ENCODE measurements at regions not wholly inside any gene's neighbourhood (a gene's known extent, or its start where the extent isn't known, plus 50 kb on each side); places are given as distances from the start of the nearest gene placed in this dataset.

- TF ChIP-seq CHD7 (IDR thresholded peaks at IDR 0.05; ENCODE audit: insufficient replicate concordance, low read length) (no peak), SIX5 (IDR thresholded peaks at IDR 0.05; ENCODE audit: low read depth, low read length) (no peak), RXRA (IDR thresholded peaks at IDR 0.05; ENCODE audit: insufficient read depth, low read depth, low read length) (no peak), GTF2F1 (IDR thresholded peaks at IDR 0.05; ENCODE audit: borderline replicate concordance, low read depth, low read length) (no peak), KDM4A (IDR thresholded peaks at IDR 0.05; ENCODE audit: low read depth, low read length, severe bottlenecking) (no peak), E2F6 (IDR thresholded peaks at IDR 0.05) (no peak)
Observed at GRCh38 chr6:103854059-103854458, 1005.7 kb downstream of the HACE1 start (continued).

Data from H1 (cell line).